GM19324 (cell line): ENCODE measurements at regions not wholly inside any gene's neighbourhood (a gene's known extent, or its start where the extent isn't known, plus 50 kb on each side); places are given as distances from the start of the nearest gene placed in this dataset.

Experiments
- ATAC-seq: cut with Tn5 transposase; IDR thresholded peaks from one replicate; pipeline ENCODE4 v1.9.1; 2021; ENCODE audit warnings: mild to moderate bottlenecking, moderate library complexity; ENCODE audit not compliant: unreplicated experiment, low FRiP score

DNA sequence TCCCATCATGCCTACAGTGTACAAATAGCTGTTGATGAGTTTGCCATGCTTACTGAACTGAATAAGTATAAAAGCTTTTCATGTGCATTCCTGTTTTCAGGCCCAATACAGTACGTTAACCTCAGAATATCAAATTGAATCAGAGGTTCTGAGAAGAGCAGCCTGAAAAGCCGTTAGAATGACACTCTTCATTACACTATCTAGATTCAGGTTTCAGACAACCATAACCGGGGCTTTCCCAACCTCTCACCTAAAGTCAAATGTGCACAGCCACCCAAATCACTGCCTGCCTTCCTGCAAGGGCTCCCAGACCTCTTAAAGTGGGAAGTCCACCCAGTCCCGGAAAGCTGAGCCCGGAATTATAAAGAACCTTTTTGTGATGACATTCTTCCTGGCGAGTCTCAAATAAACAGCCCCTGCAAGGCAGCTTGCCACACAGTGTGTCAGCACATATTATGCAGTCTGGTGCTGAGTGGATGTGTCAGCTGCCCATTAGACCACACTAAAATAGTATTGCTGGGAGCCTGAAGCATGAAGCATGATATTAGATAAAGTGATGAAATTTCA lies 245.8 kb downstream of the TLE4 start:
- ATAC-seq, result peak; percentile 81

DNA sequence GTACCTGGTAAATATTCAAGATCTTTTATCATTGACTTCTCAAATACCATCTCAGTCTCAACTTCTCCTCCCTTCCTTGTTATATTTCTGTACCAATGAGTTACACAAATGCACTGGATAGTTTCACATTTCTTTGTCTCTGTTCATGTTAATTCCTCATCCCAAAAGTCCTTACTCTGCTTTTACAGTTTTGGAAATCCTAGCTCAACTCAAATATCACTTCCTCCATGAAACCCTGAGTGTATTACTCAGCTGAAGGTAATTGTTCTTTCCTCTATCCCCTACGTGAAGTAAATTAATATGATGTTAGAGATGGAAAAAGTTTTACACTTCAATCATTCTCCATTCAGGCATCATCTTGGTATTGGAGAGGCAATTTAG lies 241.5 kb downstream of the TLE4 start:
- no peak for ATAC-seq

DNA sequence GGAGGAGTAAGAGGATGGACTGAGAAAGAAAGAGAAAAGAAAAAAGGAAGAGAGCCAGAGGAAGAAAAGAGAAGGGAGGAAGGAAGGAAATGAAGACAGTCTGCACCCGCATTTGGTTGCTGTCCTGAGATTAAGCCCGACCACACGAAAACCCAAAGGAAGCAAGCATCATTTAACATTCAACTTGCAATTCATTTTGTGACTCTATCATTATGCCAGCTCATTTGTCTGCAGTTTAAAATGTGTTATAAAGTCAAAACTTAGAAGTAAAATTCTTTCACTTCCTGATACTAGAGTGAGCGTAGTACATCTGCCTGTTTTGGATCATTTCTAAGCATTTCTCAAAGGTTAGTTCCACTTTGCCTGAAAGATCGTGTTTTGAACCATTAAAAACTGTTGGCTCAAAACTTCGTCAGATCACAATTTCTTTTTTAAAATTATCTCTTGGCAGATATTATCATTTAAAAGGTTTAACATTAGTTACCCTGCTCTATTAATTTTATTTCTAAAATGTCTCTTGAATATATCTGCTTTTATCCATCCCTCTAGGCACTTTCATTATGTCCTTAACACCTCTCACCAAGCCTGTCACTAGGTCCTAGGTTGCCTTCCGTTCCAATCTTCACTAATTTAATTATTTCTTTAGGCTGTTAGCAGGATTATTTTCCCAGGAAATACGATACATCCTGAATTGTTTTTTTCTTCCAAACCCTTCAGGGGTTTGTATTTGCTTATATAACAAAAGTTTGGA lies 240.9 kb downstream of the TLE4 start:
- peak; percentile 74 for ATAC-seq

- ATAC-seq, result no peak
Observed at GRCh38 chr9:79812099-79812498, 240.3 kb downstream of the TLE4 start.

GRCh38 chr9:79809931-79810330 lies 238.2 kb downstream of the TLE4 start:
- ATAC-seq, result no peak

GRCh38 chr9:79809316-79809876 lies 237.6 kb downstream of the TLE4 start:
- ATAC-seq, result no peak

GRCh38 chr9:79807971-79808370 lies 236.2 kb downstream of the TLE4 start:
- no peak for ATAC-seq

GRCh38 chr9:79806086-79806485 lies 234.3 kb downstream of the TLE4 start:
- no peak for ATAC-seq

DNA sequence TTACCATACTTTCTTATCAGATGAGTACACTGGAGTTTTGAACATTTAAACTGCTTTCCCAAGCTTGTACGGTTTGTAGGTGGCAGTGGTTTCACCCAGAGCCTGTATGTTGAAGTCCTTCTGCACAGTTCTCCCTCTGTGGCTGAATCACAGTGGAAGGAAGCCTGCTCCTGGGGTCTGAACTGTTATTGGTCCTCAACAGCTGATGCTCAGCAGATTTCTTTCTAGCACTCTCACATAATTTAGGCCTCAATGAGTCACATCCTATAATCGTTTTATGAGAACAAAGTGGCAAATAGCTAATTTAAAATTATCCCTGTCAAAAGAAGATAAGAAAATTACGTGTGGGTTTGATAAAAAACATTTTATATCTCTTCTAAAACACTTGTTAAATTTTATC lies 229.7 kb downstream of the TLE4 start:
- no peak for ATAC-seq

- no peak for ATAC-seq
Observed at GRCh38 chr9:79800578-79800977, 228.8 kb downstream of the TLE4 start.

- ATAC-seq, result no peak
Observed at GRCh38 chr9:79799691-79800335, 228.0 kb downstream of the TLE4 start.

GRCh38 chr9:79798450-79798849 lies 226.7 kb downstream of the TLE4 start:
- no peak for ATAC-seq

GRCh38 chr9:79796411-79796810 lies 224.6 kb downstream of the TLE4 start:
- ATAC-seq, result no peak

DNA sequence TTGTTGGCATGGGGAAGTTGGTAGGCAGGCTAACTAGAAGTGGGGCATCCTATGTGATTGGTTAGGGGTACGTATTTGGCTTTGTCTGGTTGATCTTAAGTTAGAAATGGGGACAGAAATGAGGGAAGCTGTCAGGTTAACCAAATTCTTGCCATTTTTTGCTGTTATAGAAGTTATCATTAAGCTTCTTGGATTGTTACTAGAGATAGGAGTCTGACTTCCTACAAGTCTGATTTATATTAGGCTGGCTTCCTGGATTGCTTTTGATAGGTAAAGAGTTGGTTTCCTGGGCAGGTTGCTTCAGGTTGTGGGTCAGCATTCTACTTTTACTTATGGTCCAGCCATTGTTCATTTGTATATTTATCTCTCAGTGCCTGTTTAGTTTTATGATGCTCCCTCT lies 216.9 kb downstream of the TLE4 start:
- ATAC-seq, result no peak

- no peak for ATAC-seq
Observed at GRCh38 chr9:79781263-79781662, 209.5 kb downstream of the TLE4 start.

DNA sequence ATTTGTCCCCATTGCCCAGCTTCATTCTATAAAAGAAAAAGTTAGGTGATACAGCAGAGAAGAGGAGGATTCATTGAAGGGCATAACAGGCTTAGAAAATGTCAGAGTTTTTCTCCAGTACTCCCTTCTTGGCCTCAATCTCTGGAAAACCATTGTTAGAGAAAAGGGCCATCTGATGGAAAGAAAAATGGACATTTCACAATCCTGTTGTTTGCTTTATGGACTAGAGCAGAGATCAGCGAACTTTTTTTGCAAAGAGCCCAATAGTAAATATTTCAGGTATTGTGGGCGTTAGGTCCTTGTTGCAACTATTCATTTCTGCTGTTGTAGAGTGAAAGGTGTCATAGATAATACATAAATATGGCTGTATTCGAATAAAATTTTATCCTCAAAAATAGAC lies 208.8 kb downstream of the TLE4 start:
- ATAC-seq, result no peak

- ATAC-seq, result no peak
Observed at GRCh38 chr9:79779901-79780300, 208.1 kb downstream of the TLE4 start.

DNA sequence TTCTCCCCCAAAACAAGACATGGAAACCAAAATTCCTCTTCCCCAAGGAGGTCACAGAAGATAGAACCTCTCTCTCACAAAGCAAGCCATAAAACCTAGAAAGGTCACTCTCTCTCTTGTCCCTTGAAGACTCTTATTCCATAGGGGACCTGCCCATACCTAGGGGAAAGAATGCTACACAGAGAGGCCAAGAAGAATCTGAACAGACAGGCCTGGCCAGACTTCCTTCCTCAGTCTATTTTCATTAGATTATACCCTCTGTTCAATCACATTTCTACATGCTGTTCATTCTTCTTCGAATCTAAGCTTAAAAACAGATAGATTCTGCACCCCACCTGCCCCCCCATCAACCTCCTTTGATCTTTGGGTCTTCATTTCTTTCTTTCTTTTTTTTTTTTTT lies 206.8 kb downstream of the TLE4 start:
- no peak for ATAC-seq

- no peak for ATAC-seq
Observed at GRCh38 chr9:79776581-79776980, 204.8 kb downstream of the TLE4 start.
